ENCODE measurements at regions not wholly inside any gene's neighbourhood (a gene's known extent, or its start where the extent isn't known, plus 50 kb on each side); places are given as distances from the start of the nearest gene placed in this dataset.
"Not testable (repeated sequence)": the region's sequence is repeated elsewhere in the genome, so short reads cannot be mapped to it uniquely, and the experiment has no call there.

DNA sequence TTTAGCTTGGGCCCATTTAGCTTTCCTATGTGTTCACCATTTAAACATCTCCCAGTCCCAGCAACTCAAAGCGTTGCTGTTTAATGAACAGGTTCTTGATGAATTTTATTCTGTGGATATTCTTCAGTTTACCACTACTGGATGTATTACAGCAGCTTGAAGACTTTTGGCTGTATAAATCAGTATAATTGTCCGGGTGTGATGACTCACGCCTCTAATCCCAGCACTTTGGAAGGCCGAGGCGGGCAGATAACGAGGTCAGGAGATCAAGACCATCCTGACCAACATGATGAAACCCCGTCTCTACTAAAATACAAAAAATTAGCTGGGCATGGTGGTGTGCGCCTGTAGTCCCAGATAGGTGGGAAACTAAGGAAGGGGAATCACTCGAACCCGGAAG is 1286.7 kb upstream of the EYS start:
- not testable (repeated sequence) for DNase-seq

GRCh38 chr6:66993272-66993671 is 1286.2 kb upstream of the EYS start:
- no peak for DNase-seq

- no peak for DNase-seq
These were observed 1285.6 kb upstream of the EYS start for GRCh38 chr6:66992660-66993059.

DNA sequence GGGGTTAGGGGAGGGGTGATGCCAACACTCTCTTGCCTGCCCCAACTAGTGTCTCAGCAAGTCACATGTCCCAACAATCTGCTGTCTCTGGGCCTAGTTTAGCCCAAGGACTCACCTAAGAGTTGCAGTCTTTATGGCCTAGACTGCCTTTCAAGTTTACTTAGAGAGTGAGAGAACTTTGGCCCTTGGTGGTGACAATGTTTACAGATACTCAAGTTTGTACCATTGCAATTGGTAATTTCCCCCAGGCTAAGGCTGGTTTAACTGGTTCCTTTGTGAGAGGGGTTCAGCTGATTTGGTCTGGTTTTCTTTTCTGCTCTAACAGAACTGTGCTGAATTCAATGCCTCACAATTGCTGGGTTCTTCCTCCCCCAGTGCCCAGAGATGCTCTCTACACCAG is 1279.9 kb upstream of the EYS start:
- no peak for DNase-seq

- DNase-seq, result no peak
These were observed 1278.8 kb upstream of the EYS start for GRCh38 chr6:66985816-66986215.

DNA sequence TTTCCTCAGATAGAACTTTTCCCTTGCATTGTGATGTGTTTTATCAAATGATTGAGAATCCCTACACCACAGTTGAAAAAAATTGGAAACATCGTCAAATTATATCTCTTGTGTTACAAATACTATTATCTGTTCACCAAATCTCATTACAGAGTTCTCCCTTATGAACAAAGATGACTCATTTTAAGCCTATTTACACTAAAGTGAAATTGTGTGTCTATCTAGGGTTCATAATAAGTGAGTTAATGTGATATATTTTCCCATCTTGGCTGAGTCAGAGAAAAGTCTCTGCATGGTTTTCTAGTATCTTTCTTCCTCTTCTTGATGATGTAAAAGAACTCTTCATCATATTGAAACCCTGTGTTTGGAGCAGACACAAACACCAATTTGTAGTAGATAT is 1263.3 kb upstream of the EYS start:
- no peak for DNase-seq

DNA sequence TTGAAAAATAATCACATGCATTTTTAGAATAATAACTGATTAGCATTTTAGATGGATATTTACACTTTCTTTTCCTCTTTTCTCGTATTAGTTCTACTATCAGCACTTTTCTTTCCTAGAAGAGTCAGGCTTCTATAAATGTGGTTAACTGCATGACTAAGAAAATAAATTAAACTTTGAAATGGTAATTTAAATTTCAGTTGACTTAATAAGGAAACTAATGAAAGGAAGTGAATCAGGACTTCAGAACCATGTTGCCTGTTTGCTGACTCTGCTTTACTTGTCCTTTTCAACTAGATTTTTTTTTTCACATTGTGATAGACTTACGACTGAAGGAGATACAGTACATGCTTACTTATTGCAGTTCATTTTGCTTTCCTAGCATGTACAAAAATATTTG is 1258.2 kb upstream of the EYS start:
- DNase-seq, result no peak

DNA sequence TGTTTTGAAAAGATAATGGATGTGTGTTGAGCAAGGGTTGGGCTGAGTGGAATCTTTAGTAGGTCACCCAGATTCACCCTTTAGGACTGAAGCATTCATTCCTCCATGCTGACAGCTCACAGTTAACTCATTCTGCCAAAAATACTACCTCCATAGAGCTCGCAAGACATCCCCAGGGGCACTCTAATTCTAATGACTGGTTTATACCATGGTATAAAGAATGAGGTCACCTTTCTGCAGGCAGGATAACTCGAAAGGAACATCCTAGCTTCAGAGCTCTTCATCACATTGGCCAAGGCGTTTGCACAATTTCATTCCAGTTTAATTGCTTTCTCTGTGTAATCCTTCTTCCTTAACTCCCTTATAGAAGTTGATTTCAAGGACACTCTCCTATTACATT is 1257.2 kb upstream of the EYS start:
- DNase-seq, result no peak

- DNase-seq, result no peak
These were observed 1255.1 kb upstream of the EYS start for GRCh38 chr6:66962082-66962481.

DNA sequence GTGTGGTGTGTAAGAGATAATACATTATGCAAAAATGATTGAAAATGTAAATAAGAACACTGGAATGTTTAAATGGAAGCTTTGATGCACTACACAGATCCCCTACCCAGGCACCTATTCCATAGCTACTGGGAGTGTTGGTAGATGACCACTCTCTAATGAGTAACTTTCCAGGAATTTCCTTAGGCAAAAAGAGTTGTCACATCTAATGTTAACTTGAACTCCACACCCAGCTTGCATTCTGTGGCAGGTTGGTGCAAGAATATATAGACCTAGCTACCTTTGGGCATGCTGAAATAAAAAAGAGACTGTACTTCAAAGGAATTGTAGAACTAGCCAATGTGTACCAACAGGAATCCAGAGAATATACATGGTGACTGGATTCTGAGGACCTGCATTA is 1254.2 kb upstream of the EYS start:
- DNase-seq, result no peak

DNA sequence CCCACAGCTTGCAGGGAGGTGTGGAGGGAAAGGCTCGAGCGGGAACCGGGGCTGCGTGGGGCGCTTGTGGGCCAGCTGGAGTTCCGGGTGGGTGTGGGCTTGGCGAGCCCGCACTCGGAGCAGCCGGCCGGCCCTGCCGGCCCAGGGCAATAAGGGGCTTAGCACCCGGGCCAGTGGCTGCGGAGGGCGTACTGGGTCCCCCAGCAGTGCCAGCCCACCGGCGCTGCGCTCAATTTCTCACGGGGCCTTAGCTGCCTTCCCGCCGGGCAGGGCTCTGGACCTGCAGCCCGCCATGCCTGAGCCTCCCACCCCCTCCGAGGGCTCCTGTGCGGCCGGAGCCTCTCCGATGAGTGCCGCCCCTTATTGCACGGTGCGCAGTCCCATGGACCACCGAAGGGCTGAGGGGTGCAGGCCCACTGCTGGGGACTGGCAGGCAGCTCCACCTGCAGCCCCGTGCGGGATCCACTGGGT is 1242.2 kb upstream of the EYS start:
- DNase-seq, result no peak

- DNase-seq, result peak in 1 of 2 experiments; percentile 2
These were observed 1241.1 kb upstream of the EYS start for GRCh38 chr6:66948106-66948505.

GRCh38 chr6:66940003-66940402 is 1233.0 kb upstream of the EYS start:
- no peak for DNase-seq

DNA sequence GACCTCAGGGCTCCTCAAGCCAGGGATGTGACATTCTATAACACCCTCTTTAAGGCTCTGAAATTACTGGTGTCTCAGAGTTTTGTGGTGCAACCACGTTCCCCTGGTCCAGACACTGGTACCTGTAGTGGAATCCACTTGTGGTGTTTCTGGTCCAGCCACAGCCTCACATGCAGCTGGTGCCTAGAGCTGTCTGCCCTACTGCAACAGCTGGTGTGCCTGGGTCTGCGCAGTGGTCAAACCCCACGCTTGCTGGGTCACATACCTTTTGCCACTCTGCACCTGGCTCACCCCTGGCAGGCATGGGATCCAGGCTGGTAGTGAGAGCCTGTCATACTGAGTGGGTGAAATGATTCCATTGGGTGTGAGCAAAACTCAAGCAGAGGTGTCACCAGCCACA is 1230.2 kb upstream of the EYS start:
- no peak for DNase-seq

DNA sequence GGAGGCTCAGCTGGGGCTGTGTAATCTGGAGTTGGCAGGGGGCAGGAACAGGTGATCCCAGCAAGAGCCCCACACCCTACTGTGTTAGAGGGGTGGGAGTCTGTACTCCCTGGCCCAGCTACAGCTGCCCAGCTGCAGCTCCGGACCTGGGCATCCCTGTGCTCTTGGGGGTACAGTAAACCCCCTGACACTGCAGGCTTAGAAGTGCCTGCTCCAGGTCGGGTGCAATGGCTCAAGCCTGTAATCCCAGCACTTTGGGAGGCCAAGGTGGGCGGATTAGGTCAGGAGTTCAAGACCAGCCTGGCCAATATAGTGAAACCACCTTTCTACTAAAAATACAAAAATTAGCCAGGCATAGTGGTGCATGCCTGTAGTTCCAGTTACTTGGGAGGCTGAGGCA is 1228.6 kb upstream of the EYS start:
- no peak for DNase-seq

DNA sequence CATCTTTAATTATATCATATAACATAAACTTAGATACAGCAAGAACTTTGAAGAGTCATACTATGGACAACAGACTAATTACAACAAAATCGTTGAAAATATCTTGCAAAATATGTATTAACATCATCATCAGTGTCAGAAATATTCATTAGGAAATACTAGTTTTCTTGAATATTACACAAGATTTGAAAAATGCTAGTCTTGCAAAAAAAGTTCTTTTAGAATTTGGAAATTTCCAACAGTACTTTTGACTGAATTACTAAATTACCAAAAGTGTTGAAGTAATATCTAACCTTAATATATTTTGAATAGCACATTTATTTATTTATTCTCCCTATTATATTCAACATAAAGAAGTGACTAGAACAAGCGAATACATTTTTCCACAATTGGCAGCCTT is 1224.8 kb upstream of the EYS start:
- no peak for DNase-seq

DNA sequence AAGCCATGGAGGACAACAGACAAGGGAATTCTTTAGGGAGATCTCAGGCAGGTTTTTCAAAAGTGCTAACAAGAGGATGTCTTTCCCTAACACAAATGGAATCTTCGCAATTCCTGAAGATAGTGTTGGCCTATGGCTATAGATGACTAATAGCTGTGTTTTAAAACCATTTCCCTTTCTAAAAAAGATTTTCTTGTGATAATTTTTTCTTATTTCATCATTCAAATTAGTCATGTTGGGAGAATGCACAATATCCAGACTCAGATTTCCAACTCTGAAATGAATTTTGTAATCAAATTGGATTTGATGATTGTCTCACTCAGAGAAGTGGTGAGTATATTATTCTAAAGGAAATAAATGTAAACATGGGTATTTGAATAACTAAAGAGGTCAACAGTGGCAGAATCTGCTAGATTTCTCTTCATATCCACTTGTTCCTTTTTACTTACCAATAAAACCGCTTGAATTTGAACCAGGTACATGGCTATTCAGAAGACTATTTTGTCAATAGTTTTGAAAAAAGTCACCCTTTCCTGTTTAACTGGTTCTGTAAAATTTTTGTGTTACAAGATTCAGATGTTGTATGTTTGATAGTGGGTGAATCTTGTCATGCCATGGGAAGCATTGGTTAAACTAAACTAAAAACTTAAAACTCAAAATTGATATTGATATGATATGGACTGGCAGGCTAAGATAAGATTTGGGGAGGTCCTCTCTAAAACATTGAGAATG is 1223.7 kb upstream of the EYS start:
- peak in 1 of 2 experiments; percentile 26 for DNase-seq

GRCh38 chr6:66926060-66926459 is 1219.0 kb upstream of the EYS start:
- no peak for DNase-seq

GRCh38 chr6:66913657-66914056 is 1206.6 kb upstream of the EYS start:
- no peak for DNase-seq

DNA sequence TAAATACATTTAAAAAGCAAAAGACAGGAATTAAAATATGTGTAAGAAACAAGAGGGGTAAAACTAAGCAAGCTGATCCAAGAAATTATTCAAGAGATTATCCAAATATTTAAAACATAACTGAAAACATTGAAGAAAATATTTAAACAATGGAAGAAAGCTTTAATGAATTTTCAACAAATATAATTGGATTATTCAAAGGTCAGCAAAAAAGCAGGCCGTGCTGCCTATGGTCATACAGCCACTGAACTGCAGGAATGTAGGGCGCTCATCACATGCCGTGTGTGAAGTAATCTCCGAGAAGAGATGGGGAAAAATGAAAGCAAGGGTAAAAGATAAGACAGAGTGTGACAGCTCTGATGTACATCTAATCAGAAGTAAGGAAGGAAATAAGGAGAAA is 1195.4 kb upstream of the EYS start:
- DNase-seq, result no peak

- no peak for DNase-seq
These were observed 1193.4 kb upstream of the EYS start for GRCh38 chr6:66900133-66901083.

GRCh38 chr6:66897576-66897975 is 1190.5 kb upstream of the EYS start:
- DNase-seq, result no peak

DNA sequence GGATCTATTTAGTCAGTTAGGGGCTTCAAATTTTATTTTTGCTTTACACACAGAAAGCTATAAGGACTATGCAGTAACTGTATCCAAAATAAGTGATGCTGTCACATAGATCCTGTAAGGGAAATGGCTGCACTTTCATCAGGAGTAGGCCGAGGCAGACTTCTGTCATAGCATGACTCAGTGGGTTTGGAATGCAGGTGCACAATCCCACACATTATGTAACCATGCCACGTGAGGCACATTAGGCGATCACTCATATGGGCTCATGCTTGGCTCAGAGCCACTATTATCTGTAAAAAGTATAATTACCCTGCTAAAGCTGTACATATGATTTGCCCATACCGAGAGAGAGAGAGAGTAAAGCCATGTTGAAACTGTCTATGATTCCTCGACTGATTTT is 1189.4 kb upstream of the EYS start:
- DNase-seq, result no peak

DNA sequence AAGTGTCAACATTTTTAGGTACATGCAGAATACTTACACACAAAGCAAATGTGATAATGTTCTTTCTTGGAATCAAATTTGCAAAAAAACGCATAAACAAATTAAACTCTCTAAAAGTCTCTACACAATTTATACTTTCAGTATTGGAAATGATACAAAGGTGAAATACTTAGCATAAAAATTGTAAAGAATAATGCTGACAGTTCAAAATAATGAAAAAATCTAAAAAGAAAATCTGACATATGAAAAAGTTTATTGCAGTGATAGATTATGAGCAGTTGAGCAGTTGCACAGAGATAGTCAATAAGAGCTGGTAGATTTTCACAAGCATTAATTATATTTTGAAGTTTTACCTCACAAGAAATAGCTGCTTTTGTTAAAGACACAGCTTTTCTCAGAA is 1176.4 kb upstream of the EYS start:
- no peak for DNase-seq

All from SW 1271 (cell line).